T47D (cell line): ENCODE measurements at regions not wholly inside any gene's neighbourhood (a gene's known extent, or its start where the extent isn't known, plus 50 kb on each side); places are given as distances from the start of the nearest gene placed in this dataset.
"Not testable (repeated sequence)": the region's sequence is repeated elsewhere in the genome, so short reads cannot be mapped to it uniquely, and the experiment has no call there.

Experiments used
- DNase-seq, 2 experiments: peaks; one replicate each; pipeline versions ENCODE4 v3.0.0 to v3.0.0-alpha.2; 2011 to 2012; ENCODE audit warnings: low read depth in 1 of 2, low spot score in 1 of 2
- JUND ChIP-seq: IDR thresholded peaks from 2 replicates; pipeline ENCODE4 v1.6.1; 2012; ENCODE audit warnings: low read depth
- in situ Hi-C: cut with HindIII; loops from 2 replicates; pipeline ENCODE4 v1.10.0; 2016; ENCODE audit warnings: low sequenced_read_pairs, low pct_unique_long_range_greater_than_20kb

GRCh38 chr20:24836661-24837299 lies 112.3 kb upstream of the CST7 start:
- DNase-seq = no peak
- no peak for TF ChIP-seq JUND

GRCh38 chr20:24837781-24838450 lies 111.2 kb upstream of the CST7 start:
- no peak for DNase-seq
- TF ChIP-seq JUND = no peak
- in situ Hi-C loops = no loop called here

More at GRCh38 chr20:24836661-24837299, 112.3 kb upstream of the CST7 start:
- in situ Hi-C loops = no loop called here

GRCh38 chr20:24838546-24839535 lies 110.2 kb upstream of the CST7 start:
- DNase-seq = no peak
- in situ Hi-C loops = no loop called here
- no peak for TF ChIP-seq JUND

- in situ Hi-C loops = no loop called here
- no peak for DNase-seq
- TF ChIP-seq JUND = no peak
Observed at GRCh38 chr20:24840121-24840713, 108.9 kb upstream of the CST7 start.

GRCh38 chr20:24842274-24842917 lies 106.7 kb upstream of the CST7 start:
- DNase-seq = no peak
- no peak for TF ChIP-seq JUND
- in situ Hi-C loops = no loop called here

GRCh38 chr20:24842918-24843715 lies 106.0 kb upstream of the CST7 start:
- DNase-seq = no peak
- in situ Hi-C loops = no loop called here
- TF ChIP-seq JUND = no peak

GRCh38 chr20:24850176-24850575 lies 98.9 kb upstream of the CST7 start:
- no peak for TF ChIP-seq JUND
- no peak for DNase-seq
- in situ Hi-C loops = no loop called here

GRCh38 chr20:24851346-24852019 lies 97.6 kb upstream of the CST7 start:
- in situ Hi-C loops = no loop called here
- DNase-seq = no peak
- TF ChIP-seq JUND = no peak

- no peak for DNase-seq
- in situ Hi-C loops = no loop called here
- TF ChIP-seq JUND = no peak
Observed at GRCh38 chr20:24853916-24854315, 95.2 kb upstream of the CST7 start.

- in situ Hi-C loops = no loop called here
- TF ChIP-seq JUND = no peak
- no peak for DNase-seq
Observed at GRCh38 chr20:24855848-24856247, 93.2 kb upstream of the CST7 start.

GRCh38 chr20:24858500-24858899 lies 90.6 kb upstream of the CST7 start:
- in situ Hi-C loops, DNase-seq: not testable (repeated sequence)
